SU-DHL-6 (cell line): ENCODE measurements at regions not wholly inside any gene's neighbourhood (a gene's known extent, or its start where the extent isn't known, plus 50 kb on each side); places are given as distances from the start of the nearest gene placed in this dataset.

Experiments used
- H2AFZ ChIP-seq: fragments of 200-600 bp; sonication (generic); 2 replicates; pipeline ENCODE4 v1.6.1; 2014; ENCODE audit warnings: low read depth, mild to moderate bottlenecking, moderate library complexity, mixed read lengths, antibody characterized with exemption, low read length; ENCODE audit not compliant: severe bottlenecking
- H3F3A ChIP-seq: fragments of 200-600 bp; shearing (Covaris generic); 2 replicates; pipeline ENCODE4 v1.6.0; 2016; ENCODE audit warnings: antibody characterized with exemption, mild to moderate bottlenecking; ENCODE audit not compliant: insufficient read depth
- H3K27ac ChIP-seq: fragments of 200-600 bp; sonication (generic); 2 replicates; pipeline ENCODE4 v1.5.1; 2016; ENCODE audit warnings: low read depth, mild to moderate bottlenecking, low read length, moderate library complexity, mixed read lengths
- H3K27me3 ChIP-seq: fragments of 200-600 bp; sonication (generic), shearing (Covaris generic); 2 replicates; pipeline ENCODE4 v1.6.0; 2014; ENCODE audit warnings: mild to moderate bottlenecking, low read length
- H3K36me3 ChIP-seq: fragments of 200-600 bp; sonication (generic); 2 replicates; pipeline ENCODE4 v1.6.1; 2014; ENCODE audit warnings: mild to moderate bottlenecking, low read length, mixed read lengths
- H3K4me2 ChIP-seq: fragments of 300-600, 200-600 bp; shearing (Covaris generic), sonication (generic); 2 replicates; pipeline ENCODE4 v1.6.0; 2014; ENCODE audit warnings: low read length, low read depth, mild to moderate bottlenecking; ENCODE audit not compliant: poor library complexity, severe bottlenecking
- H3K4me3 ChIP-seq: fragments of 200-600 bp; sonication (generic); 2 replicates; pipeline ENCODE4 v1.5.1; 2014; ENCODE audit warnings: antibody characterized with exemption, low read length, mild to moderate bottlenecking, mixed read lengths; ENCODE audit not compliant: insufficient read depth, poor library complexity, severe bottlenecking
- H3K79me2 ChIP-seq: fragments of 200-600 bp; sonication (generic); 2 replicates; pipeline ENCODE4 v1.6.1; 2014; ENCODE audit warnings: mild to moderate bottlenecking, low read length, moderate library complexity; ENCODE audit not compliant: insufficient read depth
- H3K9ac ChIP-seq: fragments of 200-600 bp; sonication (generic); 2 replicates; pipeline ENCODE4 v1.7.0; 2014; ENCODE audit warnings: mild to moderate bottlenecking, low read length
- H3K9me2 ChIP-seq: fragments of 200-600 bp; sonication (generic); replicated peaks from 2 replicates; pipeline ENCODE4 v1.6.1; 2014; ENCODE audit warnings: low read length; ENCODE audit not compliant: insufficient read depth
- H3K9me3 ChIP-seq: fragments of 200-600 bp; sonication (generic); 2 replicates; pipeline ENCODE4 v1.6.1; 2014; ENCODE audit warnings: low read length, mixed read lengths; ENCODE audit not compliant: insufficient read depth
- H4K20me1 ChIP-seq: fragments of 200-600 bp; sonication (generic); 2 replicates; pipeline ENCODE4 v1.6.1; 2014; ENCODE audit warnings: low read depth, mild to moderate bottlenecking, antibody characterized with exemption, low read length, moderate library complexity, mixed read lengths
- CTCF ChIP-seq: fragments of 200-600 bp; sonication (generic); IDR thresholded peaks from one replicate; pipeline ENCODE4 v1.5.1; 2017; ENCODE audit warnings: antibody characterized with exemption, mild to moderate bottlenecking, low read length, moderate library complexity; ENCODE audit not compliant: insufficient read depth, poor library complexity, severe bottlenecking
- EZH2phosphoT487 ChIP-seq: fragments of 200-600 bp; sonication (generic), shearing (Covaris generic); conservative IDR thresholded peaks from 2 replicates; pipeline ENCODE4 v1.6.1; 2018; ENCODE audit warnings: mild to moderate bottlenecking, antibody characterized with exemption, low read length, moderate library complexity, mixed read lengths

- no peak overlapping the region for H2AFZ ChIP-seq
- no peak overlapping the region for H3K27ac ChIP-seq
- H3K9ac ChIP-seq, result no peak overlapping the region
- no peak overlapping the region for H3K4me3 ChIP-seq
- H4K20me1 ChIP-seq, result no peaks in the 10 kb centered on the region
- H3K4me2 ChIP-seq, result no peak overlapping the region
- H3F3A ChIP-seq, result no peaks in the 10 kb centered on the region
- H3K27me3 ChIP-seq, result no peaks in the 10 kb centered on the region
- TF ChIP-seq EZH2phosphoT487 (no peak), CTCF (no peak)
- H3K36me3 ChIP-seq, result no peaks in the 10 kb centered on the region
- no peaks in the 10 kb centered on the region for H3K79me2 ChIP-seq
- no peaks in the 10 kb centered on the region for H3K9me2 ChIP-seq
- no peaks in the 10 kb centered on the region for H3K9me3 ChIP-seq
Measured at GRCh38 chr4:34236118-34236517, 2008.2 kb downstream of the ARAP2 start.

- Histone ChIP-seq H3K4me3 (no peak overlapping the region), H3K9me3 (no peaks in the 10 kb centered on the region), H3F3A (no peaks in the 10 kb centered on the region), H3K9me2 (no peaks in the 10 kb centered on the region), H3K27me3 (no peaks in the 10 kb centered on the region), H3K9ac (no peak overlapping the region), H3K27ac (no peak overlapping the region), H3K36me3 (no peaks in the 10 kb centered on the region), H2AFZ (no peak overlapping the region), H4K20me1 (no peaks in the 10 kb centered on the region), H3K4me2 (no peak overlapping the region), H3K79me2 (no peaks in the 10 kb centered on the region)
- TF ChIP-seq CTCF (no peak), EZH2phosphoT487 (no peak)
Measured at GRCh38 chr4:34245276-34245675, 1999.0 kb downstream of the ARAP2 start.

- no peak overlapping the region for H2AFZ ChIP-seq
- no peak overlapping the region for H3K27ac ChIP-seq
- no peaks in the 10 kb centered on the region for H3K79me2 ChIP-seq
- no peaks in the 10 kb centered on the region for H3K36me3 ChIP-seq
- no peaks in the 10 kb centered on the region for H3K9me3 ChIP-seq
- H3K27me3 ChIP-seq, result no peaks in the 10 kb centered on the region
- no peaks in the 10 kb centered on the region for H4K20me1 ChIP-seq
- H3K4me2 ChIP-seq, result no peak overlapping the region
- no peaks in the 10 kb centered on the region for H3K9me2 ChIP-seq
- H3K9ac ChIP-seq, result no peak overlapping the region
- H3K4me3 ChIP-seq, result no peak overlapping the region
- no peaks in the 10 kb centered on the region for H3F3A ChIP-seq
- TF ChIP-seq CTCF (no peak), EZH2phosphoT487 (no peak)
Measured at GRCh38 chr4:34250562-34250961, 1993.8 kb downstream of the ARAP2 start.
